ENCODE measurements at regions not wholly inside any gene's neighbourhood (a gene's known extent, or its start where the extent isn't known, plus 50 kb on each side); places are given as distances from the start of the nearest gene placed in this dataset.

DNA sequence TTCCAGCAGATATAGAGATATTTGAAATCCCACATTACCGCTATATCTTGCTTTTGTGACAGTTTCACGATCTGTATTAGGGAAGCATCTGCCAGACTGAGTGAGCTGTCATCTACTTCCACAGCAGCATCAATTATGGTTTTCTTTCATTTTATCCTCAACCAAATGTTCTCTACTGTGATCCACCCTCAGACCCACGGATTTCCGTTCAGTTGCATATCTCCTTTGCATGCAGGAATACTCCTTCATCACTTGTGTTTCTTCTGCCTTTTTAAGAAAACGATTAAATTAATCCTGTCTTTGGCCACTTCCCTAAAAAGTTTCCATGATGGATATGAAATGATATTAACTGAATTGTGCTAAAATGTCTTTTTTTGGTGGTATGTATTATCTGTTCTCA lies 262.1 kb upstream of the ADGRB3 start:
- DNase-seq, result no peak

DNA sequence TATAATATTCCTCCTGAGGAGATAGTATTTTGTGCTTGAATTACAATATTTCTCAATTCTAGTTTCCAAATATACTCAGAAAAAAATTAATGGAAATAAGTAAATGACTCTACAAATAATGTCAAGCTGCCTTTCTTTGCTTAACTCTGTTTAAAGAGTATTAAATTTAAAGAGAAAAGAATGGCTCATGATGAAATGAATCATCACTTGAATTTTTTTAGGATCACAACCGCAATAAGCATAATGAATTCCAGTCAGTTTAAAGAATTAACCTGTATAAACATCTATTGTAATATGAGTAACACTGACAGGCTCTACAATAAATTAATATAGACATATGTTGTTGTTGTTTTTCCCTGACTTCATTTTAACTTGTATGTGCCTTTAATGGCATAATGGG lies 266.2 kb upstream of the ADGRB3 start:
- no peak for DNase-seq

DNA sequence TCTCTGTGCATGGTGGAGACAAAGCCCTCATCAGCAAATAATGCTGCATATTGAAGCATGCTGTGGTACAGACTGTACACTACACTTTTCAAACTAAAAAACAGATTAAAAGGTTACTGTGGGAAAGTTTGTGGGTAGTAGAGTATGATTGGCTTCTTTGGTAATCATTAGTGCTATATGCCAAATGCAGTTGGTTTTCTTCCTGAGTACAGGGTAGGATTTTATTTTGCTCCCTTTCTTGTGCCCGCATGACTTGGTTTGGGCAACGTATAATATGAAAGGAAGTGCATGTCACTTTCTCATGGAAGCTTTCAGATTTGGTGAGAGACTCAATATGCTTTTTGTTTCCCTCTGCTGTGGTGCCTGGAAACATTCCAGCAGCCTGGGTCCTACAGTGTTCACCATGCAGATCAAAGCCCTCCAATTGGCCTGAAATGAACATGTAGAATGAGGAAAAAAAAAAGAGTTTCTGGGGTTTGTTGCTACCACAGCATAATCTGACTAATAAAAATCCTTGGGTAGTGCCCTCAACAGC lies 270.7 kb upstream of the ADGRB3 start:
- DNase-seq, result no peak

DNA sequence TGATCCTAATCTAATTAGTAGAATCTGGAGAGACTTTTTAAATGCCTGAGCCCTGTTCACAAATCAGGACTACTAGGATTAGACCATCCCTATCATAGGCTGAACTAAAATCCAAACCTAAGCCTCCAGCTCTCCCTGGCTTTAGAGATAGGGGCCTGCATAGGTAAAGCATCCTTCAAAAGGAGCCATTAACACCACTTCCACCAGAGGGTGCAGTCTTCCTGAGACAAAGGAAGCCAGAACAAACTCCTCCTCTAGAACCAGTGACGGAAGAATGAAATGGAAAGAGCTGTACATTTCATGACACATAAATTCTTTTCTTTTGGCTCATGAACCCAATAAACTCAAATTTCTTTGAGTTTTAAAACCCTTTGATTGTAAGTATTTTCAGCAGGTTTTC lies 291.2 kb upstream of the ADGRB3 start:
- peak; percentile 83 for DNase-seq

DNA sequence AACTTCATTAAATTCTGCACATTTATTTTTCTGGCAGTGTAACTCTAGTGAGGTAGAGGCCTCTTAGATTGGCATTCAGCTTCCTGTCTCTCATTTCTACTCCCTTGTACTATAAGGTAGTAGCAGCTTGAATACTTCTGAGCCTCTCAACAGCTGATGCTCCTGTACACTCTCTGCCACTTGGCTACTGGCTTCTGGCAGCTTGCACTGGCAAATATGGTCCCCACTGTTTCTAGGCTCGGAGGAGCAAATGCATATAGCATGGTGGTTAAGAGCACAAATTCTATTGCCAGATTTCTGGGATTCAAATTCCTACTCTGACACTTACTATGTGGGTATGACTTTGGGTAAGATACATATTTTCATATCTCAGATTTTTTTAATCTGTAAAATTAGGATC lies 292.8 kb upstream of the ADGRB3 start:
- no peak for DNase-seq

DNA sequence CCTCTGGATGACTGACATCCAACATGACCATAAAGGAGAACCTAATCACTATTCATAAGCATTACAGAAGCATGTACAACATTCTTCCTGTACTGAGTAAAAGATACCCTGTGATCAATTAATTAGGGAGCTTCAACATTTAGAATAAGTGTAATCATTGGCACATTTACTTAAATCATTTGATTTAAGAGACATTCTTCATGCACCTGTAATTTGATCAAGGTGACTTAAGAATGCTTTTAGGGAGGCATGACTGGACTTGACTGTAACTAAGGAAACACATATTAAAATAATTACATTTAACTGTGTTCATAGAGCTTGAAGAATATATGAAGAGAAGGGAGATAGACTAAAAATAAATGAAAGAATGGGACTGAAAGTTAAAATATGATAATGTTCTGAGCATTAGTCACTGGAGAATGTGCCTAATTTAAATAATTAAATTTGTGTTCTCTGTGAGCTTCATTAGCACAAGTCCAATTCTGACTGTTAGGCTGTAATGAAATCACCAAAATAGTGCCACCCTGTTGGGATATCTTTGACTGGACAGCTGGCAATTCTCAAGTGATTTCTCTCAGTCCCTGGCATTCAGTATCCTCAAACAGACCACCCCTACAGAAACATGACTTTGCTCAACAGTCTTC lies 295.5 kb upstream of the ADGRB3 start:
- DNase-seq, result no peak

DNA sequence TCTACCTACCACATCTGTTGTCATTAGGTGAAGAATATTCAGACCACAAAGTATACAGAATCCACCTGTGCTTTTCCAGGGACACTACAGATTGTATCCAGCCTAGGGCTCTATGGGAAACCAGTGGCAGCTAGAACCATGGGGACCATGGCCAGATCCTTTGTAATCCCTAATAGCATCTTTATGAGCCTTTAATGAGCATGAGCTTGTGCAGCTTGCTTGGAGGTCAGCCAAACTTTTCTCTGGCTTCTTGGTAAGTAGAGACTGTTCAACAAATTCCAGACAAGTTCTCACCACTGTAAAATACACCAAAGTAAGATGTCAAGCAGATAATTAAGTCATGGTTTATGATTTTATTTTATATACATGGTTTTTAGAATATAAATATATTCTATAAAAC lies 301.6 kb upstream of the ADGRB3 start:
- peak; percentile 62 for DNase-seq

DNA sequence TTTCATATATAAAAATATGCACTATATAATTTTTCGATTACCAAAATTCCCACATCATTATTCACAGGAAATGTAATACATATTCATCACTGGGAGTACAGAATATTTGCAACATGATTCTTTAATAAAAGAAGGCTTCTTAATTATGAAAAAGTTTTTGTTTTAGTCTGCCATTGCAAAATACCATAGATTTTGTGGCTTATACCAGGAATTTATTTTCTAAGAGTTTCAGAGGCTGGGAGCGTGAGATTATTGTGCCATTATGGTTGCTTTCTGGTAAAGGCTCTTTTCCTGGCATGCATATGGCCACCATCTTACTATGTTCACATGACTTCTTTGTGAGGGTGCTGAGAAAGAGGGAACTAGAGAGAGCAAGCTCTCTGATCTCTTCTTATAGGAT lies 306.9 kb upstream of the ADGRB3 start:
- DNase-seq, result no peak

DNA sequence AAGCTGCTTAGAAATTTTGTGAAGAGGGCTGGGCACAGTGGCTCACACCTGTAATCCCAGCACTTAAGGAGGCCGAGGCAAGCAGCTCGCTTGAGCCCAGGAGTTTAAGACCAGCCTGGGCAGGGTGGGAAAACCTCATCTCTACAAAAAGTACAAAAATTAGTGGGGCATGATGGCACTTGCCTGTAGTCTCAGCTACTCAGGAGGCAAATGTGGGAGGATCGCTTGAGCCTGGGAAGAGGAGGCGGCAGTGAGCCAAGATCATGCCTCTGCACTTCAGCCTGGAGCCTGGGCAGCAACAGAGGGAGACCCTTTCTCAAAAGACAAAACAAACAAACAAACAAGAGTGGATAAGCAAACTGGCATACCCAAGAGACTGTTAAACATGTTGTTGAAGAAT lies 308.3 kb upstream of the ADGRB3 start:
- DNase-seq, result no peak

DNA sequence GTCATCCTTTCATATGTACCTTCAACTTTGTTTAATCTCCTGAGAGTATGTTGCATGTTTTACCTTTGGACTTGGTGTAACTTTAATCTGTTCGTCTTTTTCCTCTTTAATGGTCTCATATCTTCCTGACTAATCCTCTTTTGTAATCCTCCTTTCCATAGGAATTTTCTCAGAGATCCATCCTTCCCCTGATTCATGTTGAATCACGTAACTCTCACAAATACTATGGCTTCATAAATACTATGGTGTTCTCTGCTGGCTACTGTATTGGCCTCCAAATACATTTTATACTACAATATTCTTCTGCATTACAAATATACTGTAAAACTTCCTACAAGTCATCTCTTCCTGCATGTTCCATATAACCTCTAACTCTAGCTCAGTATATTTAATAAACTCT lies 317.7 kb upstream of the ADGRB3 start:
- DNase-seq, result no peak

DNA sequence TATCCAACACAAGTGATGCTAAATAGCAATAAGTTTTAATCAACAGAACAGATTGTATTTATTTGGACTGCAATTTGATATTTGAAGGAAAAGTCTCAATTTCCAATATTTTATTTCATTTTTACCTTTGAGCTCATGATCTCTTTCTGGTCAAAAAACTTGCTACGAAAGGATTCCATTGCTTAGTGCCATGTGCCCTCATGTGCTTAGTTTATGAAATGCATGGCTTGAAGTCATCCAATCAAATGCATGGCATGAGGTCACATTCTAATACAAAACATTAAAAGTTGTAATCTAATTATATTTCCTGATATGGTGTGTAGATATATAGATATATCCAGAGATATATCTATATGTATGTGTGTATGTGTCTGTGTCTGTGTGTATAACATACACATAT lies 321.2 kb upstream of the ADGRB3 start:
- peak; percentile 5 for DNase-seq

DNA sequence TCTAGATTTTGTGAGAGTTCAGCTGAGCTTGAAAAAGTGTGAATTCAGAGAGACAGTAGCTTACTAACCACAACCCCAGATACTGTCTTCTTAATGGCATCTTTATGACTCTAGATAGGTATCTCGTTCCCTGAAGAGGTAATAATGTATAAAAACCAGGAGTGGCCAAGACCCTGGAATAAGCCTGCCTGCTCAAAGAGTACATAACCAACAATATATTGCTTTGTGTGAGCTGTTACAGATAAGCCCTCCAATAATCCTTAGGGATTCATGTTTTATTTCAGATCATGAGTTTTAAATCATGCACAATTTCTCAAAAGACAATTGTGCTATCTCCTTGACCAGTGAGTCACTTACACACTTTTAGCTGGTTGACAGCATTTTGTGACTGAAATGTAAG lies 327.8 kb upstream of the ADGRB3 start:
- DNase-seq, result no peak

DNA sequence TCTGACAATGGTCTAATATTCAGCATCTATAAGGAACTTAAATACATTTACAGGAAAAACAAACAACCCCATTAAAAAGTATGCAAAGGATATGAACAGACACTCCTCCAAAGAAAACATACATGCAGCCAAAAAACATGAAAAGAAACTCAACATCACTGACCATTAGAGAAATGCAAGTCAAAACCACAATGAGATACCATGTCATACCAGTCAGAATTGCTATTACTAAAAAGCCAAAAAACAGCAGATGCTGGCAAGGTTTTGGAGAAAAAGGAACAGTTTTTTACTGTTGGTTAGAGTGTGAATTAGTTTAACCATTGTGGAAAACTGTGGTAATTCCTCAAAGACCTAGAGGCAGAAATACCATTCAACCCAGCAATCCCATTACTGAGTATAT lies 339.0 kb upstream of the ADGRB3 start:
- DNase-seq, result no peak

DNA sequence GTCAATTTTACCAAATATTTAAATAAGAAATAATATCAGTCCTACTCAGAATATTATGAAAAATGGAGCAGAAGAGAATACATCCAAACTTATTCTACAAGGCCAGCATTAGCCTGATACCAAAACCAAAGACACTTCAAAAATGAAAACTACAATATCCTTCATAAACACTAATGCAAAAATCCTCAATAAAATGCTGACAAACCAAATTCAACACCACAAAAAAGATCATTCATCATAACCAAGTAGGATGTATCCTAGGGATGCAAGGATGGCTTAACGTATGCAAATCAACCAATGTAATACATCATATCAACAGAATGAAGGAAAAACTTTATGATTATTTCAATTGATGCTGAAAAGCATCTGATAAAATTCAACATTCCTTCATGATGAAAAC lies 352.4 kb upstream of the ADGRB3 start:
- no peak for DNase-seq

DNA sequence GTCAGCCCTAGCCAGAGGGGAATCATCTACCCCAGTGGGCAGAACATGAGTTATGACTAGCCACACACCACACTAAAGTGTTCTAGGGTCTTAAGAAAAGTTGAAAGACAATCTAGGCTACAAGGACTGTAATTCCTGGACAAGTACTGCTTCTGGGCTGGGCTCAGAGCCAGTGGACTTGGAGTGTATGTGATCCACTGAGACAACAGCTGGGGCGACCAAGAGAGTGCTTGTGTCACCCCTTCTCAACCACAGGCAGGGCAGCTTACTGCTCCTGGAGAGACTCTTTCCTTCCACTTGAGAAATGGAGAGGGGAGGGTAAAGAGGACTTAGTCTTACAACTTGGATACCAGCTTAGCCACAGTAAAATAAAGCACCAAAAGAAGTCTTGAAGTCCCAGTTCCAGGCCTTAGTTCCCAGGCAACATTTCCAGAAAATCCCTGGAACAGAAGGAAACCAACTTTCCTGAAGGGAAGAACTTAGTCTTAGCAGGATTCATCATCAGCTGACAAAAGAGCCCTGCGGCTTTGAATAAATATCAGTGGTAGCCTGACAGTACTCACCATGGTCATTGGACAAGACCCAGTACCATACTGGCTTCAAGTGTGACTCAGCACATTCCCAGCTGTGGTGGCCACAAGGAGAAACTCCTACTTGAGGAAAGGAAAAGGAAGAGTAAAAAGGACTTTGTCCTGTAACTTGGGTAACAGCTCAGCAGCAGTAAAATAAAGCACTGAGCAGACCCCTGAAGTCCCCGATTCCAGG lies 355.1 kb upstream of the ADGRB3 start:
- DNase-seq, result no peak

DNA sequence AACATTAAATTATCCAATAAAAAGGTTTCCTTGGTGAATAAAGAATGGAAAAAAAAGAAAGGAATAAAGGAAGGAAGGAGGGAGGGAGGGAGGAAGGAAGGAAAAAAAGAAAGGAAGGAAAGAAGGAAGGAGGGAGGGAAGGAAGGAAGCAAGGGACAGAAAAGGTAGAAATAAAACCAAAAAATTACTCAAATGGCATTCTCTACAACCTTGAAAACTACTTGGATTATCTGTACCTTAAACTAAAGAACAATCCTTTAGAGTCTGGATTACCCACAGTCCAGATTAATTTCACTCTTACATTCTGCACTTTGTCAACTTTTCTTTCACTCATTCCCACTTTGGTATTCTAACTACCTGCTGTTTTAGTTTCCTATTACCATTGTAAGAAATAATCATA lies 361.8 kb upstream of the ADGRB3 start:
- DNase-seq, result no peak

DNA sequence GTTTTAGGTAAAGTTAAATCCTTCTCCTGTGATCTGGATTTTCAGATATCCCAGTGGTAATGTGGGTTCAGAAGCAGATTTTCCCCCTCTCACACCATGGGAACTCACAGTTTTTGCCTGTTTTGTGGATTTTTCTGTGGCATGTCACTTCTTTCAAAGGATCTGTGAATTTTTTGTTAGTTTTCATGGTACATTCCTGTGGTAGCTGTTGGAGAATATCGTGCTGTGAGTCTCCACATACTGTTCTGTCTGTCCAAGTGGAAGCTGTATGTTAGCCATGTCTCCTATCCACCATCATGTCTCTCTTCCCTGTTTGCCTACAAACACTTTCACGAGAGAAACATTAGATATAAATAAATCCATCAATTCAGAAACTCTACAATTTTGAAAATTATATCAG lies 378.7 kb upstream of the ADGRB3 start:
- DNase-seq, result no peak

DNA sequence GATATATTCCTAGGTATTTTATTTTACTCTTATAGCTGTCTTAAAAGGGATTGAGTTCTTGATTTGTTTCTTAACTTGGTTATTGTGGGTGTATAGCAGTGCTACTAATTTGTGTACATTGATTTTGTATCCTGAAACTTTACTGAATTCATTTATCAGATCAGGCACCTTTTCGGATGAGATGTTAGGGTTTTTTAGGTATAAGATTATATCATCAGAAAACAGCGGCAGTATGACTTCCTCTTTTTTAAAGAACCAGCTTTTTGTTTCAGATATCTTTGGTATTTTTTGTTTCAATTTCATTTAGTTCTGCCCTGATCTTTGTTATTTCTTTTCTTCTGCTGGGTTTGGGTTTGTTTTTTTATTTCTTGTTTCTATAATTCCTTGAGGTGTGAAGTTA lies 382.4 kb upstream of the ADGRB3 start:
- no peak for DNase-seq

DNA sequence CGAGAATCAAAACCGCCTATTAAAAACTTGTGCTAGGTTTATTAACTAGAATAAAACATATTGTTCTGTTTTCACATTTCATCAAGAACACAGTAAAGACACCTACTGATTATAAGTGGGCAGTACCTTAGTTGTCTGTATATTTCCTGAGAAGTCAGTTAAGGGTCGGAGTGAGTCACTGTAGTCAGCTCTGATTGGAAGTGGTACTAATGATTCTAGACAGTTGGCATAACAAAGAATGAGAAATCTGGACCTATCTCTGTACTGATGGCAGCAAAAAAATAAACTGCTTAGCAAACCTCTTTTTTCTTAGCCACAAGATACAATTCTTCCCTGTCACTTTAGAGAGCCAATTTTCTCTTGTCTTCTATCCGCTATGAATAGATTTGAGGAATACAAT lies 387.3 kb upstream of the ADGRB3 start:
- no peak for DNase-seq

DNA sequence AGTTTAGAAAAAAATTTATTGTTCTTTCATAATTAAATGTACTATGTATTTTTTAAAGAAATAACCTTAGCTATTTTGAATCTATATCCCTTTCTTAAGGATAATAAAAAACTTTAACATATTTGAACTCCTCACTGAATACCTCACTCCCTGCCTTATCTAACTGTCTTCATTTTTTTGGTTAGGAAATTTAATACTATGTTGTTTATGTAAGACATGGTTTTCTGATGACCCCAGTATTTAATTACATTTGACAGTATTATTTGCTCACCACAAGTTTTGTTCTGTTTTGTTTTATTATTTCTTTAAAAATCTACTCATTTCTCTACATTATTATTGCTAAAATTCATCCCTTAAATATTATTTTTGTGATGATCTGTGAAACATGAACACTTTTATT lies 394.4 kb upstream of the ADGRB3 start:
- DNase-seq, result no peak

DNA sequence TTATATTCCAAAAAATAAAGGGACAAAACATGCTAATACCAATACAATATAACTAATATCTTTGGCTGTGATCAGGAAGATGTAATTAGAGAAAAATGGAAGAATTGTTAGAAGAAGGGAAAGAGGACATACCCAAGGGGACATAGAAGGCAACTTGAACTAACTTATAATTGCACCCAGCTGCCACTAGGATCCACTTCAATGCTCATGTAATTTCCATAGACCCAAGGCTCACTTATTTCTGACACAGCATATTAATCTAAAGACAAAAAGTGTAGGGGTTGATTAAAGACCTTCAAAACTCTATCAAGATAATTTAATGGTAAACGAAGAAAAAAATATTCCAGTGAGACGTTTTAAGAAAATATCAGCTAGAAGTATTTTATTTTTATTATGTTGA lies 396.0 kb upstream of the ADGRB3 start:
- DNase-seq, result no peak

DNA sequence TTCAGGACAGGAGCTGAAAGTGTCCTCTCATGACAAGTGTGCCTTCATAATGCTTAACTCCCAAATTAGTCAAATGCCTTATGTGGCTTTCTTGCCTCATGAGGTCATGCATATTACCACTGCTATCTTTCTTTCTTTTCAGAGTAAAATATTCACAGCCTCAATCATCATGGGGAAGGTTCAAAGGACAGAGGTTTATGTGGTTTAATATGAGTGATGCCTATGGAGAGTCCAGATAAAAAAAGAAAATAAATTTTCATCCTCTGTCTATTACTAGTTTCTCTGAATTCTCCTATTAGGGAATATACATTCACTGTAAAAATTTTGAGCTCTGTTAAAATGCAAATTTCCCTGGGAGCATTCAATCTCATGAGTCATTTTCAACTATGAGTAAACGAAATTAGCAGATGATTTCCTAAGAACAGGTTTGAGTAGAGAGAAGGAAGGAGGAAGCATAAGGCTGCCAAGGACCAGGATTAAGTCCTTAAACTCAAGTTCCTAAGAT lies 396.9 kb upstream of the ADGRB3 start:
- no peak for DNase-seq

DNA sequence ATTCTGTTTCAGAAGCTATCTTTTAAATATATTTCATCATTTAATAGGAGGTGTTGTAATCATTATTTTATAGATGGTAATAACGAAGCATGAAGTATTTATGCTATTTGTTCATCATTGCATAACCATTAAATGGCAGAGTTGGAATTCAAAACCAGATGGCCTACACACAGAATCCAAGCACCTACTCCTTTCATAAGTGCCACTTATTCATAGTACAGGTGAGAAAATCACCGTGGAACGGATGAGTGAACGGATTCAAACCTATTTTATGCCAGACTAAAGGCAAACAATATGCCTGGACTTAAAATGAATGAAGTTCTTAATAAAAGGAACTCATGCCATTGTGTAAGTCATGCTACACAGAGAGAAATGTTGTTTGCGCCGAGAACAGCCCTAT lies 397.9 kb upstream of the ADGRB3 start:
- no peak for DNase-seq

DNA sequence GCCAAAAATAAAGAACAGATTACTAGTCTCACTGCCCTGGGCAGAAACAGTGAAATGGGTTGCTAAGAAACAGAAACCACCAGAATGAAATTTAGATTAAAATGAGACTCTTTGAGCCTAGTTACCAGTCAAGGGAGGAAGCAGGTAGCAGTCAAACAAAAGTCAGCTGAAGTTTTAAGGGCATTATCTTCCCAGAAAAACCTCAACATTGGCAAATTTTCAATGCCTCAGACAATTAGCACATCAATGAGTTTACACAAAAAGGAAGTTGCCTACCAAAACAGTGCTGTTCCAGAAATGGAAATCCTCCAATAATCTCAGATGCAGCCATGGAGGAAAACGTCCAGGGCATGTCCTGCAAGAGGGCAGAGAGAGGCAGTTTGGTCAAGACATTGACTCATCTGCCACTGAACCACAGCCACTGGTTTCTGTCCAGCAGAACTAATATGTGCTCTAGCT lies 399.7 kb upstream of the ADGRB3 start:
- no peak for DNase-seq

DNA sequence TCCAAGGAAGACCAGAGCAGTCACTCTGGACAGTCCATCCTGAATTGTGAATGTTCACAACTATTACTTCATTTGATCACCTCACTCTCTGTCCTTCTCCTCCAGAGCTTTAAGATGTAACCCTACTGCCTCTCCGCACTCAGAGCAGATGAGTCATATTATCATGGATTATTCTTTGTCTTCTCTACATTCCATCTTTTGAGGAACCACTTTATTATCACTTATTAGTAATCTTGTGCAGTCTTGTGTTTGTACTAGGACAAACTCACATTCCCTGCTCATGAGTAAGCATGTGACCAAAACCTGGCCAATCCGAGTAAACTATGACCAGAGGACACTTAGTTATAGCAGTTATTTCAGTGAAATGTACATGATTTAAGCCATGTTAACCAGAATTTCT lies 401.5 kb upstream of the ADGRB3 start:
- DNase-seq, result no peak
